Left ventricle myocardium superior (tissue), 1 donor: ENCODE measurements at regions not wholly inside any gene's neighbourhood (a gene's known extent, or its start where the extent isn't known, plus 50 kb on each side); places are given as distances from the start of the nearest gene placed in this dataset.
"Not testable (repeated sequence)": the region's sequence is repeated elsewhere in the genome, so short reads cannot be mapped to it uniquely, and the experiment has no call there.

ENCODE experiments used
- ATAC-seq: fragments of 200-7000 bp; cut with Tn5 transposase; one replicate; pipeline ENCODE4 v1.9.1; 2020; ENCODE audit warnings: mild to moderate bottlenecking, moderate library complexity
- DNase-seq: peaks from one replicate; pipeline ENCODE4 v3.0.0-alpha.2; 2020
- intact Hi-C: fragments of 100-400 bp; cut with micrococcal nuclease; formaldehyde crosslinking; loops from one replicate; pipeline ENCODE4 v1.11.0; 2022
- donor health status: DM: no; HTN: yes; CAD: no; lungs with severe emphysema.

GRCh38 chr3:144995856-144996255 lies 1024.2 kb downstream of the DIPK2A start:
- DNase-seq (no peak), ATAC-seq (no peak)
- intact Hi-C loops: no loop called here

DNA sequence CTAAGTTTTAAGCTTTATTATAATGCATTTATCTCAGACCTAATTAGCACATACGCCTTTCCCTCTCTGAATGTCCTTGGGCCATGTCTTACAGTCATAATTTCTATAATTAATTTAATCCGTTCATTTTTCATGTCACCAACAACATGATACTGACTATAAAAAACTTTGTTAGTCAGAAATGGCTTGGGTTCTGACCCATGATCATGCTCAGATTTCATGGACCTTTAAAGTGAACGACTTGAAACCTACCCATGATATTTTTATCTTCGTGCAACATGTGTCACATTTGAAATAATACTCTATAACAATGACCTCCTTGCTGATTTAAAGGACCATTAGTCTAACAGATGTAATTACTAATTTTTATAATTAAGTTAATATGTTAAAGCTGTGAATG lies 1033.8 kb downstream of the DIPK2A start:
- ATAC-seq: no peak
- intact Hi-C loops: no loop called here
- DNase-seq: no peak

GRCh38 chr3:145006271-145006670 lies 1034.6 kb downstream of the DIPK2A start:
- ATAC-seq (no peak), DNase-seq (no peak)
- intact Hi-C loops: no loop called here

GRCh38 chr3:145013931-145014330 lies 1042.3 kb downstream of the DIPK2A start:
- intact Hi-C loops: no loop called here
- DNase-seq (no peak), ATAC-seq (no peak)

DNA sequence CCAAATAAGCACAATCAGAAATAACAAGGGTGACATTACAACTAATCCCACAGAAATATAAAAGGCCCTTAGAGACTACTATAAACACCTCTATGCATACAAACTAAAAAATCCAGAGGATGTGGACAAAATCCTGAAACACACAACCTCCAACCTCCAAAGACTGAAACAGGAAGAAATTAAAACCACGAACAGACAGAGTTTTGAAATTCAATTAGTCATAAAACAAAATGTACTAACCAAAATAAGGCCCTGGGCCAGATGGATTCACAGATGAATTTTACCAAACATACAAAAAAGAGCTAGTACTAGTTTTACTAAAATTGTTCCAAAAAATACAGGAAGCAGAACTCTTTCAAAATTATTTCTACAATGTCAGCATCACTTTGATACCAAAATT lies 1043.6 kb downstream of the DIPK2A start:
- ATAC-seq (peak; percentile 39), DNase-seq (no peak)
- intact Hi-C loops: no loop called here

- intact Hi-C loops: no loop called here
- ATAC-seq: no peak
- no peak for DNase-seq
Measured at GRCh38 chr3:145017959-145018358, 1046.3 kb downstream of the DIPK2A start.

GRCh38 chr3:145022447-145022846 lies 1050.8 kb downstream of the DIPK2A start:
- DNase-seq (no peak), ATAC-seq (no peak)
- intact Hi-C loops: no loop called here

DNA sequence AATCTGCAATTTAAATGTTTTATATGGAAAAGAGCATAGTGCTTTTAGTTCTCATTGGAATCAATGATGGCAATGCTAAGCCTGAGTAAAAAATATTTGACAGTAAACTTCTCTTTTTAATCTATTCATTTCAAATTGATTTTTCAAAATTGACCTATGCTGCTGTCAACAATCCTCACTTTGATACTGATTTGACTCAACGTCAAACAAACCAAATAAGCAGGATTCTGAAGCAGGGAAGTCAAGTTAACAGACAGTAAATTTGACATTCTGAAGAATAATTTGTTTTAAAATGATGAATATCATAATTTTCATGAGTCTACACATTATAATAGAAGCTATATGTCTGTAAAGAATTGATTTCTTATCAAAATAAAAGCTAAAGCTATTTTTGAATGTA lies 1053.1 kb downstream of the DIPK2A start:
- intact Hi-C loops: no loop called here
- DNase-seq: no peak
- no peak for ATAC-seq

DNA sequence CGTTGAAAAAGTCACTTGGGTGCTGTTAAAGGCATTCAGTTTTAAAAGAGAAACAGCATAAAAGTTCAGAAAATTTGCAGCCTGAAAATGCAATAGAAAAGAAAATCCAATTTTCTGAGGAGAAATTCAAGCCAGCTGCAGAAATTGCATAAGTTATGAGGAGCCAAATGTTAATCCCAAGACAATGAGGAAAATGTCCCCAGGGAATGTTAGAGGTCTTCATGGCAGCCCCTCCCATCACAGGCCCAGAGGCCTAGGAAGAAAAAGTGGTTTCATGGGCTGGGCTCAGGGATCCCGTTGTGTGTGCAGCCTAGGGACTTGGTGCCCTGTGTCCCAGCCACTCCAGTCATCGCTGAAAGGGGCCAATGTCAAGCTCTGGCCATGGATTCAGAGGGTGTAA lies 1055.6 kb downstream of the DIPK2A start:
- DNase-seq, ATAC-seq, intact Hi-C loops: not testable (repeated sequence)

GRCh38 chr3:145032791-145033190 lies 1061.2 kb downstream of the DIPK2A start:
- no peak for ATAC-seq
- no peak for DNase-seq
- intact Hi-C loops: no loop called here

GRCh38 chr3:145035682-145036081 lies 1064.1 kb downstream of the DIPK2A start:
- DNase-seq: no peak
- intact Hi-C loops: no loop called here
- no peak for ATAC-seq

DNA sequence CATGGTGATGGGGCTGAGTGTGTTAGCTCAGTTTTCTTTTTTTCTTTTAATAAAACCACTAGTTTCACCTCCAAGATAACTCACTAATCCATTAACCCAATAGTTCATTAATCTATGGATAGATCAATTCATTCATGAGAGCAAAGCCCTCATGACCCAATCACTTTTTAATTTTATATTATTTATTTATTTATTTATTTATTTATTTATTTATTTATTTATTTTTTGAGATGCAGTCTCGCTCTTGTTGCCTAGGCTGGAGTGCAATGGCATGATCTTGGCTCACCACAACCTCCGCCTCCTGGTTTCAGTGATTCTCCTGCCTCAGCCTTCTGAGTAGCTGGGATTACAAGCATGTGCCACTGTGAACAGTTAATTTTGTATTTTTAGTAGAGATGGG lies 1082.4 kb downstream of the DIPK2A start:
- ATAC-seq, DNase-seq, intact Hi-C loops: not testable (repeated sequence)

DNA sequence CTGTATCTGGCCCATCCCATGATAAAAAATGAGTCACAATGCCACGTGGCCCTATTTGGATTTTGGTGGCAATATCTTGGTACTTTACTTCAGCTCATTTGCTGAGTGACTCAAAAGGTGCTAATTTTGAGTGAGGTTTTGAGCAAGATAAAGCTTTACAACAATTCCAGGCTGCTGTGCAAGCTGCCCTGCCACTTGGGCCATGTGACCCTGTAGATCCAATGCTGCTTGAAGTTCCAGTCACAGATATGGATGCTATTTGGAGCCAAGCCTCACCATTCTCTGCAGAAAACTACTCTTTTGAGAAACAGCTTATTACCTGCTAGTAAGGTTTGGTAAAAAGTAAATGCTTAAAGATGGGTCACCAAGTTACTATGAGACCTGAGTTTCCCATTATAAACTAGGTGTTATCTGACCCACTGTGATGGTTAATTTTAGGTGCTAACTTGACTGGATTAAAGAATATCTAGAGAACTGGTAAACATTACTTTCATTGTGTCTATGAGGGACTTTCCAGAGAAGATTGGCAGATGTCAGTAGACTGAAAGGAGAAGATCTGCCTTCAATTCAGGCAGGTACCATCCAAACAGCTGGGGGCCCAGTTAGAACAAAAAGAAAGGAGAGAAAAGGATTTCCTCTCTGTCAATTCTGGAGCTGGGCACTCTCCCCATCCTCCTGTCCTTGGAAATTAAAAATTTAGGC lies 1083.9 kb downstream of the DIPK2A start:
- DNase-seq: no peak
- intact Hi-C loops: no loop called here
- ATAC-seq: no peak

- DNase-seq (no peak), ATAC-seq (no peak)
- intact Hi-C loops: no loop called here
Measured at GRCh38 chr3:145058483-145058882, 1086.9 kb downstream of the DIPK2A start.

- no peak for ATAC-seq
- no peak for DNase-seq
- intact Hi-C loops: no loop called here
Measured at GRCh38 chr3:145063616-145064015, 1092.0 kb downstream of the DIPK2A start.

DNA sequence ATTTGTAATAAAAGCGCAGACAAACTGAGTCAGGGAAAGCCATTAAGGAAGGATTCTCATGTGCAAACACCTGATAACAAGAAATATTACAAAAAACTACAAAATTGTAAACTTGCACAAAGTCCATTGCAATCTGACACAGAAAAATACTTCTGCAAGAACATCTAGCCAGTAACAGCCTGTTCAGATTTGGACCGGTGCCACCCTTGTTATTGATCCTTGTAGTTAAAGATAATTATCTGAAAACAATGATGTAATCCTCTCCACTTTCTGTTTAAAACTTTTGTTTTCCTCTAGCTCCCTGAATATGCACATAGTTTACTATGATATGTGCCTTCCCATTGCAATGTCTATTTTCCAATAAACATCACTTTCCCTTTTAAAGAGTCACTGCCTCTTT lies 1090.2 kb downstream of the PLOD2 start:
- ATAC-seq: no peak
- intact Hi-C loops: no loop called here

DNA sequence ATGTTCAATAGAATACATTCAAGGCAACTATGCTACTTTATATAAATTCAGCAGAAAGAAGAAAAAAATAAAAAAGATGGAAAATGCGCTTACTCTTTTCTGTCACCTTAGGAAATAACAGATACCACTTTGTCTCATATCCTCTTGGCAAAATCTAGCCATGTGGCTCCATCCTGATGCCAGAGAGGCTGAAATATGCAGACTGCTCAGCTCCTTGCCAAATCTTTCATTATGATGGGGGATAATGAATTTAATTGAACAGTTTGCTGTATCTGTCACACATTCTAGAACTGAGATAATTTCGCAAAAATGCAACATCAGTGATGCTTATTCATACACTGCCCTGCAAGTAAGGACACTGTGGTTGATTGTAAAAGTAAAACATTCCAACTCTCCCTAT lies 1081.5 kb downstream of the PLOD2 start:
- ATAC-seq: no peak
- intact Hi-C loops: no loop called here
- DNase-seq: no peak

More for the DNA sequence above, 1090.2 kb downstream of the PLOD2 start:
- no peak for DNase-seq

GRCh38 chr3:145087038-145087437 lies 1073.9 kb downstream of the PLOD2 start:
- intact Hi-C loops: no loop called here
- no peak for DNase-seq
- ATAC-seq: no peak

DNA sequence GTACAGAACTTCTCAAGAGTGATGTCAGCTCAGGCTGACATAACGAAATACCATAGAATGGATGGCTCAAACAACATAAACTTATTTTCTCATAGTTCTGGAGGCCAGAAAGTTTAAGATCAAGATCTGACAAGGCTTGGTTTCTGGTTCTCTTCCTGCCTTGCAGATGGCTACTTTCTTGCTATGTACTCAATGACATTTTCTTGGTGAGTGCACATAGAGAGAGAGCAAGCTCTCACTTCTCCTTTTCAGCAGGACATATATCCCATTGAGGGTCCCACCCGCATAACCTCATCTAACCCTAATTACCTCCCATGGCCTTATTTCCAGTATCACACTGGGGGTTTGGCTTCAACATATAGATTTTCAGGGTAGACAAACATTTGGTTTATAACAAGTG lies 1072.1 kb downstream of the PLOD2 start:
- ATAC-seq (no peak), DNase-seq (no peak)
- intact Hi-C loops: no loop called here

DNA sequence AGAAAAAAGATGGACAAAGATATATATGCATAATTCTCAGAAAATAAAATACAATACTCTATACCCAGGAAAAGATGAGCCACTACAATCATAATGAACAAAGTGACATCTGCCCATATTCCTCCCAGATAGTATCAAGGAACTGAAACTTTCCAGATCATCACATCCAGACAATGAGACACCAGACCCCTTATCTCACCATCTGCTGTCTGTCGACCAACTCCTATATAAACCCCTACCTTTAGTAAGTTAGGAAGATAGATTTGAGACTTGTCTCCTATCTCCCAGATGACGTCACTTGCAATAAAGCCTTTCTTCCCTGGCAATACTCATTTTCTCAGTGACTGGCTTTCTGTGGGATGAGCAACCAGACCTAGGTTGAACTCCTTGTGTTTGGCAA lies 1071.6 kb downstream of the PLOD2 start:
- intact Hi-C loops: no loop called here
- DNase-seq: no peak
- ATAC-seq: no peak

DNA sequence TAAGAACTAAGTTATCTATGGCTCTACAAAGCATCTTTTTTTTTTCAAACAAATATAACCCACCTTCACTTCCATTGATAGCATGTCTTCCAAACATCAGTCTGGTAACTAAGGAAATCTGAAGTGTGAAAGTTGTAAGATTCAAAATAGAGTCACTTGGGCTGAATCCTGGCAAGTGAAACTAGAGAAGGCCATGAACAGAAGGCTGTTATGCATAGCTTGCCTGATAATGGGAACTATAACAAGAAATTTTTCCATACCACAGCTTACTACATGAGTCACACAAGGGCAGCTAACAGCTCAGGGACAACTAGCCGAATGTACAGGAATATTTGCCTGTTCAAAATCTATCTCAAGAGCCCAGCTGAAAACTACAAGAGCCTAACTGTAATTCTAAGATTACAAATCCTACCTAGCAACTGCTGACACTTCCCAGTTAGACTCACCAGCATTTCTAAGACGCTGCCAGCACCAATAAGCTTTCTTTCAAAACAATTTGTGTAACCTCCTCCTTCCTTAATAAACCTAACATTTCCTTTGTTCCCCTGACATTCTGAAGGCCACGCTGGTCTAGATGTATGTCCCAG lies 1066.5 kb downstream of the PLOD2 start:
- DNase-seq (no peak), ATAC-seq (no peak)
- intact Hi-C loops: no loop called here
